HG03066 (cell line): ENCODE measurements at regions not wholly inside any gene's neighbourhood (a gene's known extent, or its start where the extent isn't known, plus 50 kb on each side); places are given as distances from the start of the nearest gene placed in this dataset.

ENCODE experiments used
- ATAC-seq: cut with Tn5 transposase; IDR thresholded peaks from one replicate; pipeline ENCODE4 v1.9.1; 2021; ENCODE audit warnings: low read depth; ENCODE audit not compliant: unreplicated experiment

DNA sequence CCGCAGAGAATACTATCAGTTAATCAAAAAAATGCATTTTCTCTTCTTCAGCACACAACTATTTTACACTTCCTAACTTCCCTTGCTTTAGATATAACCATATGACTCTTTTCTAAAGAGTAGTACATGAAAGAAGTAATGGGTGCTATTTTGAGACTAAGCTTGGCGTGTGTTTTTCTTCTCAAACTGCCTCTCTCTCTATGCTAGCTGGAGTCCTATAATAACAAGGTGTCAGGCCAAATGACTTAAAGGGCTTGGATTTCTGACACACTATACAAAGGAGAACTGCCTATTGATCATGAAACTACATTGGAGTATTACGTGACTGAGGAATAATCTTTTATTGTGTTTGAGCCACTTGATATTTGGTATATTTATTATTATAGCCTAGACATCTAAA, 1330.1 kb upstream of the SPRY2 start:
- ATAC-seq: no peak

DNA sequence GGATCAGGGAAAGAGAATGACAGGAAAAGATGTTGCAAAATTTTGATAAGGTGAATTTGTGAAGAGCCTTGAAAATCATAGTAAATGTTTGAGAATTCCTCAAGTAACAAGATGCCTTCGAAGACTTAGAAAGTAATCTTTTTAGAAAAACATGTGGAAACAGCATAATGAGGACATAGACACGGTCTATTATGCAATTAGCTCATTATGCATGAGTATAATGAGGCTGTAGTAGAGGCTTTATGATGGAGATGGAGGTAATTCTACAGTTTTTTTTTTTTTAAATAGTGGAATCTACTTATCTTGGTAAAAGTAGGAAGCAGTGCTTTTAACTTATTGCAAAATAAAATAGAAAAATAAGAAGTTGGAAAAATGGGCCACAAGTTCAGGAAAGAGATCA, 1329.1 kb upstream of the SPRY2 start:
- ATAC-seq: no peak

GRCh38 chr13:81664872-81665271, 1323.9 kb upstream of the SPRY2 start:
- ATAC-seq: no peak

- no peak for ATAC-seq
Observed at GRCh38 chr13:81659984-81660383, 1319.1 kb upstream of the SPRY2 start.

GRCh38 chr13:81658598-81659370, 1317.9 kb upstream of the SPRY2 start:
- no peak for ATAC-seq

DNA sequence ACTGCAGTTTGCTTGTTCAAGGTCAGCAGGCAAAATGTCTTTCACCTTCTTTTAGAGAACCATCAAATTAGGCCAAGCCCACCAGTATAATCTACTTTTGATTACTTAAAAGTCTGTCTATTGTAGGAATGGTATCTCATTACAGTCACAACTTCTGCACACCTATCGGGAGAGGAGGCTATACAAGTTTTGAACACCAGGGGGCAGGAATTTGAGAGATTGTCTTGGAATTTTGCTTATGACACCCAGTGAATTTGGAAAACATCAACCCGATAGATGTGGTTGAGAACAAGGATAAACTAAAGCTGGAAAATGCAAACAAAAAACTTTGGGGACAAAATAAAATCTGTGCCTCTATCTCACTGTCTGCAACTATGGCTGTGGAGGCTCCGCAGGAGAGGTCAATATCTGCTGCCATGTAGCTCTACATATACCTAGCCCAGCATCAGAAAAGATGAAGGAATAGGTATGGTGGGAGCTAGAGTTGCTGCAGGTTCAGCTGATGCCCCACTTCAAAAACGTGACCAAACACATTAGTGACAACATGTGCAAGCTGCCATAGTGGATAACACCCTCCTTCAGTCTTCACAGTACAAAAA, 1299.2 kb upstream of the SPRY2 start:
- ATAC-seq: no peak

GRCh38 chr13:81637457-81637856, 1296.5 kb upstream of the SPRY2 start:
- ATAC-seq: no peak

DNA sequence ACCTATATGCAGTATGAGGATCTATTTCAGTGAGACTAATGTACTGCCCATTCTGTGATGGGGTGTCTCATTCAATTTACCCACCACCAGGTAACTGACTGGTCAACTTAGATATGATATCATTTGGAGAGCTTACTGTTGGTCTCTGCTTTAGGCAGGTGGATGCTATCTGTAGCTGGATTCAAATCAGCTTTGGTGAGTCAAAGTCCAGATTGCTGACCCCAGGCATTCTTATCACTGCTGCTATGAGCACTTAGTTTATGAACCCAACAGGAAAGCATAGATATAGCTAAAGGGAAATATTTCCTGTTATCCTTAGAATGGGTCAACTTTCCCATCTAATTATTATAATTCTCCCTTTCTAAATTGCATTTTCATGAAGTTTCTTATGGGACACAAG, 1295.2 kb upstream of the SPRY2 start:
- ATAC-seq: no peak

DNA sequence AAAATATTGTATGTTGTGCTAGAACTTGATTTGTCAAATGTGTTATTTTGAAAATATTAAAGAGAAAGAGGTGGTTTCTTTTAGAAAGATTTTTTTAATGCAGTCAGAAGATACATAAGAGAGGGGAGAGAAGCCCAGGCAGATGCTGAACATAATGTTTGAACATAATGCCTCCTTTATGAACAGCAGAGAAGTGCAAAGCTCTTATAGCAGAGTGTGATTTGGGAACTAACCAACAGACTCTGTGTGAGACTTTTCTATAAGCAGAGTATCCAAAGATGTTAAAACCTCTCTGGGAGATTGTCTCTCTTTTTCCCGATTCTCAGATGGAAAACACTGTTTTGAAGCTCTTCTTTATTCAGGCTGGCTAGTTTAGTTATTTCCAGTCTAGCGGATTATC, 1274.1 kb upstream of the SPRY2 start:
- no peak for ATAC-seq

DNA sequence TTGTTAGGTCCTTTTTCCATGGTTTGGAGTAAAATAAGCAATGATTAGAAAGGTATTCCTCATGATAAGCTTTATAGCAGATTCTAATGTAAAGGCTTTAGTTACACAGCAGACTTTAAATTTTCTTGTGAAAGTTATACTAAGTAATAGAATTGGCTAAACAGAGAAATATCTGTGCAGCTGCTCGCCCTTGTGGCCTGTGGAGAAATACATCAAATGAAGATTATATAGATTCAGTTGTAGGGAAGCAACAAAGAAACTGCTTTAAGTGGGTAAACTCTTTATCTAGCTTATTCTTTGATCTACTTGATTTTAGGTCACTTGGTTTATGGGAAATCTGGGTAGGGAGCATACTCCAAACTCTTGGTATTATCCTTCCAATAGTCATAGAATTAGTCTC, 1269.7 kb upstream of the SPRY2 start:
- no peak for ATAC-seq

DNA sequence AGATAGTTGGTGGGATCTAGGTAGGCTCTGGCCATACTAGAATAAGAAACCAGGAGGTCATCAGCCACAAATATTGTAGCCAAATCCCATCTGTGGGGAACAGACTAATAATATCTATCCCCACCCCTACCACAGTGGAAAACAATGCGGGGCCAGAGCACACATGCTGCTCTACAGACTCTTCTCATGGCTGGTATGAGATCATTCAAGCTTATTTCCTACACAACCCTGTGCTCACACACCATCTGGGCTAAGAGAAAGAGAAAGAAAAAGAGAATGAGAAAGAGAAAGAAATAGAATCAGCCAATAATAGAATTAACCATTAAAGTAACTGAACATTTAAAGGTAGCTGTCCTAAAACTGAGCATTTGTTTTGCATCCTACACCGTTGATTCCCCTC, 1268.4 kb upstream of the SPRY2 start:
- ATAC-seq: no peak

- no peak for ATAC-seq
Observed at GRCh38 chr13:81606074-81606473, 1265.1 kb upstream of the SPRY2 start.

- no peak for ATAC-seq
Observed at GRCh38 chr13:81602241-81602640, 1261.3 kb upstream of the SPRY2 start.

- ATAC-seq: no peak
Observed at GRCh38 chr13:81597101-81597500, 1256.2 kb upstream of the SPRY2 start.

GRCh38 chr13:81596224-81596753, 1255.4 kb upstream of the SPRY2 start:
- ATAC-seq: no peak

DNA sequence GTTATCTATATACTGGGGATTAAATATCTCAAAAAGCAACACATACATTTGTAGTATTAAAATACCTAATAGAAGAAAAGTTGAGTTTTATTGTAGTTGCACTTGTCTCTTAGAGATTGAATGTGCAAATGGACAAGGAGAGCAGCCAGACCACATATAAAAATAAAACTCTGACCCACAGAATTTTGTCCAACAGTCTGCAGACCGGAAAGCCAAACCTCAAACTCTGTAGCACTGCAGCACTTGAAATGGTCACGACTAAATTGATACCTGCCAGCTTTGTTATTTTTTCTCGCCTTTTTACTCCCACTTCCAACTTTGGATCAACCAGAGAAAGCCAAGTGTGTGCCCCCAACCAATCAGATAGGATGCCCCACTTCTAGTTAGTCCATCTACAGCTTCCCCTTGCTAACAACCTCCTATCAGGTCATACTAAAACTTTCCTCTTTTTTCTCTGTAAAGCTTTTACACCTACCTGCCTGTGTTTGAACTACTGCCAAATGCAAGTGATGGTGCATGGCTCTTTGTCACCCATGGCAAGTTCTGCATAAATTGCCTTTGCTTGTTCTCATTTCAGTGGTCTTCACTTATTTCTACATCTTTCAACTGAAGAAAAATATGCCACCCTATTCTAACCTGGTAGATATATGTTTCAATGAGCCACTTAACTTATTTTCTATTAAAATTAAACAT, 1250.7 kb upstream of the SPRY2 start:
- ATAC-seq: no peak

GRCh38 chr13:81582381-81582780, 1241.5 kb upstream of the SPRY2 start:
- ATAC-seq: no peak

DNA sequence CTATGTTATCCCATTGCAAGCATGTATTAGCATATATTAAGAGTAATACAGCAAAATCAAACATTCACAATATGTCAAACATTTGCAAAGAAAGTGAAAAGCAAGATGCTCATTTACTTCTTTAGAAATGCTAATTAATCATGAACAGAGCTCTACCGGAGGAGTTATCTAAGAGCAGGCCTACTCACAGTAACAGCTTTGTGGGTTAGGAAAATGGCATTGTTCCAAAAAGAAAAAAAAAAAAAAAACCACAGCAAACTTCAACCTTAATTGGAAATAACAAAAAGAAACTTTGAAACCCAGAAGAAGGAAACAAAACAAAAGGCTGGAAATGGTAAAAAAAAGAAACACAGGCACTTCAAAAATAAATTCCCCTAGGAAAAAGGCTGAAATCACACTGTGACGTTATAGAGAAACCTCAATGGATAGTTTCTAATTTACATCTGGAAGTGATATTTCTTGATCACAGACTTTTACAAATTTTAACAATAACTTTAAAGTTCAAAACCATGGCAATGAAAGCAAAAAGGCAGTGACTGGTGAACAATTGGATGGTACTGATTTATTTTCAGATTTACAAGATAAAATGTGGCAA, 1236.8 kb upstream of the SPRY2 start:
- ATAC-seq: no peak

DNA sequence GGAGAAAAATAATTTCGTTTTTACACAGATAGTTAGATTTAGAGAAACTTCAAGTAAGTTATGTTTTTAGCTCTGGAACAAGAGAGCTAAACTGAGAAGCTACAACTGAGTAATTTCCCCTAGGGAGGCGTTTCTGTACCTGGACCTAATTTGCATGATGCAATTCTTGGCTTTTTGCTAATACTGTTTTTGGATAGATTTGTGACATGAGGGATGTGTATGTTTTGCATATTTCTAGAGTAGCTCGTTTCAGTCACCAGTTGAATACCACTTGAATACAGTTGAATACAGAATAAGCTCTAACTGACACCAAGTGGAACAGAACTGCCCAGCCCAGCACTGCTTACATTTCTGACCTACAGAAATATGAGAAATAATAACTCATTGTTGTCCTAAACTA, 1227.9 kb upstream of the SPRY2 start:
- ATAC-seq: no peak

DNA sequence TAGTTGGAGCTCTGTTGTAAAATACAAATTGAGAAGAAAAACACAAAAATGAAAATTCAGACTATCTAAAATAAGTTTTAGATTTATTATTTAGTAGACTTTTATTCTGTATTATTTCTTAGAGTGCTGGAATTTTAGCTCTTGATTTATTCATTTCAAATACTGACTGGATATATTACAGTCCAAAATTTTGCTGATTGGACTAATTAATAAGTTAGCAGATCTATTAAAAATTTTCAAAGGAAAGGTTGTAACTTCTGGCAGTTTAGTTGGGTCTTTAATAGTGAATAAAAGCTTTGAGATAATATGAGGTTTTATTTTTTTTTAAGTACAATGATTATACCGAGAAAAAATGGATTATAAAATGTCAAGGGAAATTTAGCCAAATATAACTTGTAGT, 1224.9 kb upstream of the SPRY2 start:
- no peak for ATAC-seq

GRCh38 chr13:81563091-81563490, 1222.2 kb upstream of the SPRY2 start:
- no peak for ATAC-seq
